HepG2 (cell line): ENCODE measurements at regions not wholly inside any gene's neighbourhood (a gene's known extent, or its start where the extent isn't known, plus 50 kb on each side); places are given as distances from the start of the nearest gene placed in this dataset.

Source experiments
- ATAC-seq: fragments of 200-7000 bp; cut with Tn5 transposase; 3 replicates; pipeline ENCODE4 v1.9.1; 2020; ENCODE audit warnings: mild to moderate bottlenecking, moderate library complexity
- BruUV-seq: library from RNA; stranded (reverse); fragments of 400-500 nt; replicated peaks from 2 replicates; lab custom pipeline; 2021; lab: Mats Ljungman, UMichigan
- CTCF ChIA-PET: fragments of 300-600 bp; formaldehyde crosslinking; extraction: SDS; loops from one replicate; lab custom pipeline; 2021; ENCODE audit warnings: low total read pairs, inconsistent platforms, low intra/inter-chr PET ratio; lab: Yijun Ruan, JAX
- POLR2A ChIA-PET: fragments of 350-600 bp; sonication (Branson Sonifier 250); formaldehyde crosslinking; loops from one replicate; lab custom pipeline; 2020; ENCODE audit warnings: antibody characterized with exemption, inconsistent platforms; lab: Yijun Ruan, JAX
- DNase-seq: peaks from one replicate; pipeline ENCODE4 v3.0.0-alpha.2; 2015; ENCODE audit warnings: low spot score
- FAIRE-seq: peaks from 3 replicates; lab custom pipeline; 2011; peaks lifted over from hg19 to GRCh38; lab: Jason Lieb, UNC
- H2AFZ ChIP-seq: one replicate; pipeline ENCODE4 v1.6.1; 2011; ENCODE audit warnings: low read length, inconsistent platforms
- H3K27ac ChIP-seq: fragments of 300-600 bp; 3 replicates; pipeline ENCODE4 v1.8.0; 2011; ENCODE audit warnings: mixed run types, mild to moderate bottlenecking, mixed read lengths, low read length, inconsistent platforms; ENCODE audit not compliant: insufficient read depth; ENCODE audit errors: extremely low read length
- H3K27me3 ChIP-seq, 2 experiments: fragments of 200-600 bp in 1 of 2; 2 replicates in 1 of 2; 3 replicates in 1 of 2; pipeline versions ENCODE4 v1.6.0 to v1.8.0; 2011; ENCODE audit warnings: low read length in 2 of 2, mild to moderate bottlenecking in 2 of 2, moderate library complexity in 2 of 2, inconsistent platforms in 1 of 2; ENCODE audit not compliant: insufficient read depth in 2 of 2, control insufficient read depth in 1 of 2
- H3K36me3 ChIP-seq, 2 experiments: fragments of 200-600 bp in 1 of 2; replicated peaks in 1 of 2; 2 replicates in 1 of 2; 3 replicates in 1 of 2; pipeline versions ENCODE4 v1.5.1 to v1.8.0; 2011; ENCODE audit warnings: low read length in 2 of 2, inconsistent platforms in 1 of 2; ENCODE audit not compliant: insufficient read depth in 2 of 2, control insufficient read depth in 1 of 2
- H3K4me1 ChIP-seq: 2 replicates; pipeline ENCODE4 v1.5.1; 2012; ENCODE audit warnings: low read length, inconsistent platforms; ENCODE audit not compliant: insufficient read depth
- H3K4me2 ChIP-seq: 2 replicates; pipeline ENCODE4 v1.6.0; 2011; ENCODE audit warnings: low read depth, low read length, inconsistent platforms
- H3K4me3 ChIP-seq, 3 experiments: fragments of 200-600 bp in 1 of 3; sonication (generic), shearing (Covaris generic) in 1 of 3; replicated peaks in 1 of 3; 2 replicates each; pipeline ENCODE4 v1.5.1; 2011 to 2016; ENCODE audit warnings: low read length in 3 of 3, inconsistent platforms in 2 of 3, low read depth in 2 of 3, mild to moderate bottlenecking in 2 of 3, control low read depth in 1 of 3, mixed read lengths in 1 of 3; ENCODE audit not compliant: insufficient read depth in 1 of 3
- H3K79me2 ChIP-seq: one replicate; pipeline ENCODE4 v1.6.1; 2011; ENCODE audit warnings: low read length, inconsistent platforms; ENCODE audit not compliant: insufficient read depth
- H3K9ac ChIP-seq: 2 replicates; pipeline ENCODE4 v1.6.0; 2011; ENCODE audit warnings: mild to moderate bottlenecking, low read depth, low read length, inconsistent platforms; ENCODE audit not compliant: insufficient read depth
- H3K9me3 ChIP-seq: 2 replicates; pipeline ENCODE4 v1.5.1; 2012; ENCODE audit warnings: mild to moderate bottlenecking, low read length
- H4K20me1 ChIP-seq: 2 replicates; pipeline ENCODE4 v1.6.0; 2011; ENCODE audit warnings: inconsistent platforms, mild to moderate bottlenecking, low read length, moderate library complexity; ENCODE audit not compliant: insufficient read depth
- CHCHD3 ChIP-seq: sonication (generic); formaldehyde crosslinking; IDR thresholded peaks from 2 replicates; pipeline ENCODE4 v1.8.0; 2022; ENCODE audit warnings: mild to moderate bottlenecking, missing genetic modification reagents, moderate library complexity
- CTCF ChIP-seq: sonication (generic); formaldehyde crosslinking; IDR thresholded peaks from 2 replicates; pipeline ENCODE4 v1.5.0; 2020; ENCODE audit warnings: mild to moderate bottlenecking, missing genetic modification reagents, moderate library complexity
- ESRRA ChIP-seq: sonication (generic); formaldehyde crosslinking; IDR thresholded peaks from 2 replicates; pipeline ENCODE4 v1.5.1; 2020; ENCODE audit warnings: mild to moderate bottlenecking, low read depth, missing genetic modification reagents
- POLR2A ChIP-seq, 2 experiments: IDR thresholded peaks; 2 replicates each; pipeline ENCODE4 v1.6.1; 2011; ENCODE audit warnings: low read depth in 2 of 2, low read length in 2 of 2, mild to moderate bottlenecking in 1 of 2, moderate library complexity in 1 of 2; ENCODE audit not compliant: insufficient read depth in 1 of 2
- TRAFD1 ChIP-seq: sonication (generic); formaldehyde crosslinking; IDR thresholded peaks from 2 replicates; pipeline ENCODE4 v1.5.1; 2020; ENCODE audit warnings: missing genetic modification reagents, mild to moderate bottlenecking, borderline replicate concordance
- WGBS: methylation state at CpG from one replicate; pipeline ENCODE4 v1.1.6; 2017; ENCODE audit warnings: low lambda C conversion rate; 5-methylcytosine and 5-hydroxymethylcytosine counted together
- in situ Hi-C: cut with HindIII; loops from 2 replicates; pipeline ENCODE4 v1.10.0; 2017; ENCODE audit warnings: low pct_unique_long_range_greater_than_20kb; ENCODE audit not compliant: extremely low pct_ligation_motif_present
- intact Hi-C: fragments of 100-400 bp; cut with micrococcal nuclease; formaldehyde crosslinking; loops from one replicate; pipeline ENCODE4 v1.10.0; 2022; ENCODE audit not compliant: unreplicated experiment

GRCh38 chr3:69441040-69441439, 55.2 kb upstream of the FRMD4B start:
- in situ Hi-C loops (no loop called here), intact Hi-C loops (no loop called here)
- Histone ChIP-seq H3K9me3 (no peaks in the 10 kb centered on the region), H3K4me3 (no peak overlapping the region), H3K27ac (no peak overlapping the region), H3K79me2 (no peaks in the 10 kb centered on the region), H3K4me1 (no peaks in the 10 kb centered on the region; the same call in 1 of the 2 replicates), H2AFZ (no peak overlapping the region), H3K27me3 (0 out of 5 replicates have a peak, but pooled peaks cover 0 to 2% of the 10 kb centered on the region in 2 experiments), H3K9ac (no peak overlapping the region), H4K20me1 (no peaks in the 10 kb centered on the region), H3K36me3 (no peaks in the 10 kb centered on the region), H3K4me2 (no peak overlapping the region)
- ATAC-seq: no peak
- ChIA-PET CTCF (no interaction called here), POLR2A (no interaction called here)
- WGBS: 0% methylated on average over 1 of the region's 1 CpG
- no TSS peak for BruUV-seq
- no peak for FAIRE-seq
- DNase-seq: no peak
- TF ChIP-seq POLR2A (IDR thresholded peaks at IDR 0.05; ENCODE audit: insufficient read depth in 1 of 2, low read depth in 2 of 2, low read length in 2 of 2) (no peak), ESRRA (no peak), CHCHD3 (CRISPR knock-in tag) (no peak)

- no peaks in the 10 kb centered on the region for H3K36me3 ChIP-seq
- H3K79me2 ChIP-seq: no peaks in the 10 kb centered on the region
- intact Hi-C loops (no loop called here), in situ Hi-C loops (no loop called here)
- H3K27ac ChIP-seq: no peak overlapping the region
- ATAC-seq (no peak), FAIRE-seq (no peak), DNase-seq (peak; percentile 3)
- ChIA-PET CTCF (interaction anchor here (0.8 to 1.3 kb wide), 2 partner anchors 278 to 319 kb away, joined by 4 to 6 read pairs; no protein-coding TSS in a partner anchor), POLR2A (no interaction called here)
- no peak overlapping the region for H3K9ac ChIP-seq
- no peak overlapping the region for H3K4me3 ChIP-seq
- WGBS: 0% methylated on average over 1 of the region's 1 CpG
- no peaks in the 10 kb centered on the region for H3K27me3 ChIP-seq
- no peaks in the 10 kb centered on the region; the same call in 1 of the 2 replicates for H3K4me1 ChIP-seq
- H4K20me1 ChIP-seq: no peaks in the 10 kb centered on the region
- H2AFZ ChIP-seq: no peak overlapping the region
- no peaks in the 10 kb centered on the region for H3K9me3 ChIP-seq
- H3K4me2 ChIP-seq: no peak overlapping the region
- 0 out of 2 replicates have a peak, but pooled peaks have one; percentile 26 for TF ChIP-seq CTCF (CRISPR knock-in tag)
- TF ChIP-seq TRAFD1: no peak
- BruUV-seq: no TSS peak
These were observed 53.9 kb upstream of the FRMD4B start for GRCh38 chr3:69439643-69440270.
